ENCODE measurements at regions not wholly inside any gene's neighbourhood (a gene's known extent, or its start where the extent isn't known, plus 50 kb on each side); places are given as distances from the start of the nearest gene placed in this dataset.
A peak's percentile ranks its signal among the peaks of the same experiment; 100 is the strongest.

DNA sequence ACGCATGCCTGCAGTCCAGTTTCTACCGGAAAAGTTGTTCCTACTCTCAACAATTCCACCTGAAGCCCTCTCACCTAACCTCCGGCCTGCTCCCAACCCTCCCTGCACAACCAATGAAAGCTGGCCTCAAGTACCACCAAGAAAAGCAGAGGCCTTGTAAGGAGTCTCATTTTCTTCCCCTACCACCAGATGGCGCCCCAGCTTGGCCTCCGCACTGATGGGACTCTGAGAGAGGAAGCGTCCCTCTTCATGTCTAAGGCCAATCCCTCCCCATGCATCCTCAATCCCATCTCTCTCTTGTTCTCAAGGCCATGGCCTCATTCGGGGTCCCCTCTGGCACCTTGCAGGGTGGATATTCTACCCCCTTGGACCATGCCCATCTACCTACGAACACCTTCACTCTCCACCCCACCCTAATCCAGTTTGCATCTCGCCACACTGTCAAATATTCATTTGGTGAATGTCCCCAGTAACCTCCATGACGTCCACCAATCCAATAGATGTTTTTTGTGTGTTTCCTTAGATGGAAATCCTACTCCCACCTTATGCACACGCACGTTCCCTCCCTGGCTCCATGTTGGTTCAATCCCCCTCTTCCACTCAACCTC, 412.8 kb downstream of the ZNF536 start:
- DNase-seq (ENCODE audit: low read depth in 2 of 2) = peak; percentile 12 to 39

DNA sequence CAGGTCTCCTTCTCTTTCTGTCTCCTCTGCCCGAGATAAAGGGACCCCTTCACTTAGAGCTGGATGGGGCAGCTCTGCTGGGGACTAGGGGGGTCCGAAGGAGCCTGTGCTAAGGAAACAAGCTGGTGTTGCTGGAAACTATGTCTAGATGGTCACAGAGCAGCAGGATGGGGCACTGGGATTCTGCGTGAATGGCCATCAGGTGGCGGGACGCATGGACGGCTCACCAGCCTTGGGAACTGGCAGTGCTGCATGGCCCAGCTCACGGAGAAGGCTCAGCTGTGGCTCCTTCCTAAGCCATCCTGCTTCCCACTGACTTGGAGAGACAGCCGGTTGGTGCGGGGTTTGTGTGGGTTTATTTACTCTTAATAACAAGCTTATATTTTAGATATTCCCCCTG, 411.8 kb downstream of the ZNF536 start:
- DNase-seq (ENCODE audit: low read depth in 2 of 2) = no peak

- no peak for DNase-seq (ENCODE audit: low read depth in 2 of 2)
Measured at GRCh38 chr19:30783212-30783611, 411.0 kb downstream of the ZNF536 start.

- DNase-seq (ENCODE audit: low read depth in 2 of 2) = no peak
Measured at GRCh38 chr19:30781519-30781918, 409.3 kb downstream of the ZNF536 start.

DNA sequence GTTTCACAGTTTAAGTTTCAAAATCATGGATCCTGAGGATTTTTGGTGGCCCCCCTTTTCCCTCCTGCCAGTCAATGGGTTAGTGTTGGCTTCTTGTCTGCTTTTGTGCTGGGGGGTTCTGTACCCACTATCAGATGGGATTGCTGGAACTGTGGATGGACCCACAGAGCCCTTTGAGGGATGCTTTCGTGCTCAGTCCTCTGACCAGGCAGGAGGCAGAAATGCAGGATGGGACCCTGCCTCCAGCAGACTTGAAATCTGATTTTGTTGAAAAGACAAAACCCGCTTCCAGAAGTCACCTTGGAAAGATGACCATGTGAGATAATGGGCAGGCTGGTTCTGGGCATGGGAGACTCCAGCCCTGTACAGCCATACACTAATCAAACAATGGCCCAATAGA, 408.9 kb downstream of the ZNF536 start:
- no peak for DNase-seq (ENCODE audit: low read depth in 2 of 2)

DNA sequence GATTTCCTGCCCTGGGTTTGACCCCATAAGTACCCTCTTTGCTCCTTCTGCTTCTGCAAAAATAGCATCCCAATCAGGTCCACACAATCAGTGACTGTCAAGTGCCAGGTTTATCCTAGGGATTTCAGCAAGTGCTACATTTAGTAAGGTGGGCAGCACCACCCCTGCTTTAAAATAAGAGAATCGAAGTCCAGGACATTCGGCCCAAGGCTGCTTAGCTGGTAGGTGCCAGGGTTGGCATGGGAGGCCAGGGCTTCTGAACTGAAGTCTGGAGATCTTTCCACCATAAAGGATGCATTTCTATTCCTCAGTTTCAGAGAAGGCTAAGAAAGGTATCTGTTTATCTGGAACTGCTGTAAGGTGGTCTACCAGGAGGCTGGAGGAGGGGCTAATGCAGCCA, 408.3 kb downstream of the ZNF536 start:
- no peak for DNase-seq (ENCODE audit: low read depth in 2 of 2)

DNA sequence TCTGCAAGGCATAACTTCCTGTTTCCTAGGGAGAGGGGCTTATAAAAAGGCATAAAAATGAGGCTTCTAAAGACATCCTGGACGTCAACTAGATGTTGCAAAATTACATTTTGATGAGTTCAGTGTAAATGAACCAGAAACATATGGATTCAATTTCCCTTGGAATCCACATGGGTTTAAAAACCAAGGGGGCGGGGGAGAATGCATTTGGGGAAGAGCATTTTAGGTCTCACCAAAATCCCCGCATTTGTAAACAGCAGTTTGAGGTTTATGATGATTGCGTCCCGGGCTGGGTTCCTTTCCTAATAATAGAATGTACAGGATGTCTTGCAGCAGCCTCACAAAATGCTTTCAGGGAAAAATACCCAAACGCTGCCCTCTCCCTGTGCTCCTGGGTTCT, 407.8 kb downstream of the ZNF536 start:
- no peak for DNase-seq (ENCODE audit: low read depth in 2 of 2)

GRCh38 chr19:30778961-30779715, 407.0 kb downstream of the ZNF536 start:
- no peak for DNase-seq (ENCODE audit: low read depth in 2 of 2)

DNA sequence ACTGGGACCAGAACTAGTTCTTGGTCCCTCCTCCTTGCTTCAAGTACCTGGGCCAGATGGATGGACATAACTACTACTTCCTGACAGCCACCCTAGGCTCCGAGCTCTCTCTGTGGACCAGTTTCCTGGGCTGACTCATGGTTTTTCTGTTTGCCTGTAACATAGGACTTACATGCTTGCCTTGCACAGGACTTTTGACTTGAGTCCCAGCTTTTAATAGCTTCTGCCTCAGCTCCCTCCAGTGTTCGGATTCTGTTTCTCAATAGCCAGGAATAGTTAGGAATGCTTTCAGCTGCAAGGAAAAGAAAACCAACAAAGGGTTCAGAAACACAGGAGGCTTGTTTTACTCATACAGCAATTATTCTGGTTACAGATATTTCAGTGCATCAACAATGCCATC, 405.9 kb downstream of the ZNF536 start:
- no peak for DNase-seq (ENCODE audit: low read depth in 2 of 2)

DNA sequence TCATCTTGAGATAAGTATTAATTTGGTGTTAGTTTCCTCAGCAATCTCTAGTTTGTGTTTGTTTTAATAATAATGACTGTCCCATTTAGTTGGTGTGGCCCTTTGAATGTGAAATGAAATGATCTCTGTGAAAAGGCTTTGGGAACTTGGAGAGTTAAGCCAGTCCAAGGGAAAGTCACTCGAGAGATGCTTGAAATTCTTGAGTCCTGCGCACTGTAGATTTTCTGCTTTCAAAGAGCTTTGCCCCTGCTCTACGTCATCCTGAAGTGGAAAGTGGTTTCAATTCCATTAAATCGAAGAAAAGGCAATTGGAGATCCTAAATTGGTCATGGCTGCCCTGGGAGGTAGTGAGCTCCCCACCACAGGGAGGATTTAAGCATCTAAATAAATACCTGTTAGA, 403.8 kb downstream of the ZNF536 start:
- no peak for DNase-seq (ENCODE audit: low read depth in 2 of 2)

- DNase-seq (ENCODE audit: low read depth in 2 of 2) = no peak
Measured at GRCh38 chr19:30774252-30774766, 402.1 kb downstream of the ZNF536 start.

- no peak for DNase-seq (ENCODE audit: low read depth in 2 of 2)
Measured at GRCh38 chr19:30762651-30763050, 390.5 kb downstream of the ZNF536 start.

DNA sequence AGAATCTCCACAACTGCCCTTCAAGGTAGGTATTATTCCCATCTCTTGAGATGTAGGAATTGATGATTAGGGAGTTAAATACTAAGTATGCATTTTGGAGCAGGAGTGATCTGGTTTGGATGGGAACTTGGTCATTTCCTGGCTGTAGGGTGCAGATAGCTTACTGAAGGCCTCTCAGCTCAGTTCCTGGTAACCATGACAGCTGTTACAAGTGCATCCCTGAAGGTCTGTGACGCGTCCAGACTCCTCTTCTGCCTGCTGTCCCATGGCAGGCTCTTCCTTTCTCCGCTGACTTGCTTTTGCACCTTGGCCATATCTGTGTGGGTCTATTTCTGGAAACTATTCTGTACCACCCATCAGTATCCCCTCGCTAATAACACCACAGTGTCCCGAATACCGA, 387.8 kb downstream of the ZNF536 start:
- no peak for DNase-seq (ENCODE audit: low read depth in 2 of 2)

DNA sequence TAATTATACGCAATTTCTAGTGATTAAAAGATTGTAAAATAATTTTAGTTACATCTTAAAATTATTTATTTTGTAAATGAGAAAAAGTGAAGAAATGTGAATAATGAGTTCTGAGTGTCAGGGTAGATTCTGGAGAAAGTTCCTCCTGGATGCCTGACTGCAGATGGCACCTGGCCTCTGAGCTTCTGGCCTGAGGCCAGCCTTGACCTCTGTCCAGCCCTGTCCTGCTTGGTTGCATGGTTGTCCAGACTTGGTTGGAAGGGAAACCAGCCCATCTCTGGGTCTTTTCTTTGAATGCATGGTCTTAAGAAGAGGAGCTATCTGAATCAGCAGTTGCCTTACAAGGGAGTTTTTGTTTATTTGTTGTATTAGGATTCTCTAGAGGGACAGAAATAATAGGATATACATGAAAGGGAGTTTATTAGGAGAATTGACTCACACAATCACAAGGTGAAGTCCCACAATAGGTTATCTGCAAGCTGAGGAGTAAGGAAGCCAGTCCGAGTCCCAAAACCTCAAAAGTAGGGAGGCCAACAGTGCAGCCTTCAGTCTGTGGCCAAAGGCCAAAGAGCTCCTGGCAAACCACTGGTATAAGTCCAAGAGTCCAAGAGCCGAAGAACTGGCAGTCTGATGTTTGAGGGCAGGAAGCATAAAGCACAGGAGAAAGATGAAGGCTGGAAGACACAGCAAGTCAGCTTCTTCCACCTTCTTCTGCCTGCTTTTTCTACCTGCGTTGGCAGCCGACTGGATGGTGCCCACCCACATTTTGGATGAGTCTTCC, 385.8 kb downstream of the ZNF536 start:
- DNase-seq (ENCODE audit: low read depth in 2 of 2) = no peak

DNA sequence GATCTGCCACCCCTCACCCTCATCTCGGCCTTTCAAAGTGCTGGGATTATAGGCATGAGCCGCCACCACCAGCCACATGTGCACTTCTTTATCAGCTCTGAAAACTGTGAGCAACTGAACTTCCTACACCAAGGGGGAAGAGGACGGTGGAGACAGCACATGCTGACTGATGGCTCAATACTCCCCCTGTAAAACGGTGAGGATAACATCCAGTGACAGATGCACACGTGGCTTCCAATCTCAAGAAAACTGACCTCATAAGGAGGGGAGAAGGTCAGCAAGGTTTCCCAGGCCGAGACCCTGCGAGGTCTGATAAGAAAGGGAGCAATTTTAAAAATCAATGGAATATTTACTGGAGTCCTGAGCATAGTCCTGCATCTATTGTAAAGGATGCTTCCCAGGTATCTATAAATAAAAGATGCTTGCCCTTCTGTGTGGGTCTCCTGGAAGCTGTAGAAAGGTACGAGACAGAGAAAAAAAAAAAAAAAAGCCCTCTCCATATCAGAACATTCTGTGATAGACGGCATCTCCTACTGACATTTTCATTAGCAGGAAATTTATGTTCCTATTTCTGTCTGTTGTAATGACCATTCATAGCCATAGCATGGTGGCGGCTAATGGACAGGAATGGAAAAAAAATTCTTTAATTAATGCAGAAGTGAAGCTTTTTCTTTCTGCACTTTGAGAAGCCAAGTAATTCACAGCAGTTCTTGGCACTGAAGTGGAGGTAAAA, 385.1 kb downstream of the ZNF536 start:
- DNase-seq (ENCODE audit: low read depth in 2 of 2) = no peak

- no peak for DNase-seq (ENCODE audit: low read depth in 2 of 2)
Measured at GRCh38 chr19:30755581-30755980, 383.4 kb downstream of the ZNF536 start.

DNA sequence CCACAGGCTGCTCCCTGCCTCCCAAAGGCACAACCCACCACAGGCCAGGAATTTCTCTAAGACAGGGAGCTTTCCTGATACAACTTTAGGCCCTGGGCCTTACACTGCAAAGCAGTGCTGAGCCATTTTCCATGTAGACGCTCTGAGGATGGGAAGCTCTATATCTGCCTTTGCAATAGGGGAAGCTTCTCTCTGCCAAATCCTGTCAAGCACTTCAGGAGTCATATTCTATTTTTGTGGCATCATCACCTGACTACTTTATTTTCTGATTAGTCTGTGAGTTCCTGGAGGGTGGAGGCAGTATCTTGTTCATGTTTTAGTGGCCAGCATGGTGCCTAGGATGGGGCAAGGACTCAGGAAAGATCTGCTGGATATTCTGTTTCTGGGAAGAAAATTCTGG, 382.0 kb downstream of the ZNF536 start:
- DNase-seq (ENCODE audit: low read depth in 2 of 2) = no peak

- no peak for DNase-seq (ENCODE audit: low read depth in 2 of 2)
Measured at GRCh38 chr19:30752876-30753275, 380.7 kb downstream of the ZNF536 start.

DNA sequence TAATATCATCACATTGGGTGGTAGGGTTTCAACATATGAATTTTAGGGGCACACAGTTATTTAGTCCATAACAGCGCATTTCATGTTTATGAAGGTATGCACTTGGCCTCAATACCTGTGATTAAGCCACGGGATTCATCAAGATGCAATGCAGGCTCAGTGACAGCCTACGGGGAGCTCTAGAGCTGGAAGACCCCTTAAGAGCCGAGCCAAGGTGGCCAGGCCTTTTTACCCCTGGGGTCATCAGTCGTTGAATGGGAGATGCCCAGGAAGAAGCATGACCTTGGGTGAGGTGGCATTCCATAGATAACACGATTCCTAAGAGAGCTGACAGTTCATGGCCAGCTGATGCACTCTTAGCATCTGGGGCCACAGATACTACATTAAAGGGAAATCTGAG, 380.0 kb downstream of the ZNF536 start:
- DNase-seq (ENCODE audit: low read depth in 2 of 2) = no peak

GRCh38 chr19:30745476-30745985, 373.3 kb downstream of the ZNF536 start:
- no peak for DNase-seq (ENCODE audit: low read depth in 2 of 2)

DNA sequence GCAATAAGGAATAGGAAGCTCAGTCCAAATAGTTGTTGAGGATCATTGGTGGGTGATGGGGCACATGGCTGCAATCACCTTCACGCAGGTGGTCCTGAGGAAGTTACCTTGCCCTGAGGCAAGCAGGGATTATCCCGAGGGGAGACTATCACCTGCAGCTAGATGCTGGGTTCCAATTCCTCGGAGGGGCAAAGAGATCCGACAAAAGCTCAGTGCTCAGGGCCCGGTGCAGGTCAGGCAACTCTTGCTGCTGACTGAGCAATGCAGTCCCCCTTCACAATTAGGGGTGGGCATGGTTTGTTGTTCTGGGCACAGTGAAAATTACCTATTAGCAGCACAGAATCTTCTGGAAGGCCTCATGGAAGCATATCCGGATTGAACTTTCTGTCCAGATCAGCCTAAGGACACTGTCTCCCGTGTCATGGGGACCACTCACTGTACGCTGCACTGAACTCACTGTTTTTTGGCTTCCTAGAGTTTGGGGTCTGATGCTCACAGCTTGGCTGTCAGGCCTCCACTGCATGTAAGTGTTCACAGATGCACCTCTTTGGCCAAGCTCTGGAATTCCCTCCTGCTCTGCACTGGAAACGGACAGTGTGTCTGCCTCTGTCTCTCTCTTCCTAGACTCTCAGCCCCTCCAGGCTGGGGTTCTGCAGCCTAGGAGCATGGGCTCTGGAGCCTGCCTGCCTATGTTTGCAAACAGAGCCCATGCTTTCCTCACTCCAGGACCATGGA, 372.7 kb downstream of the ZNF536 start:
- DNase-seq (ENCODE audit: low read depth in 2 of 2) = no peak

All from stimulated activated CD8-positive, alpha-beta memory T cell treated with anti-CD3 and anti-CD28 coated beads, Interleukin-15, amount 100 ng/mL, for 48 hours (primary cell).